GM10266 (cell line): ENCODE measurements at regions not wholly inside any gene's neighbourhood (a gene's known extent, or its start where the extent isn't known, plus 50 kb on each side); places are given as distances from the start of the nearest gene placed in this dataset.

ENCODE experiments used
- DNase-seq: peaks from one replicate; pipeline ENCODE4 v3.0.0; 2012; ENCODE audit errors: extremely low spot score
- CTCF ChIP-seq: IDR thresholded peaks from 2 replicates; pipeline ENCODE4 v1.5.1; 2012; ENCODE audit warnings: mild to moderate bottlenecking, low read depth; ENCODE audit not compliant: control insufficient read depth, insufficient read depth; ENCODE audit errors: missing control alignments

GRCh38 chr5:3033033-3033755, 281.7 kb upstream of the IRX2 start:
- DNase-seq, result no peak
- no peak for TF ChIP-seq CTCF

- DNase-seq, result no peak
- no peak for TF ChIP-seq CTCF
Observed at GRCh38 chr5:3032513-3032912, 281.0 kb upstream of the IRX2 start.

GRCh38 chr5:3031733-3032378, 280.4 kb upstream of the IRX2 start:
- TF ChIP-seq CTCF, result no peak

GRCh38 chr5:3030511-3031165, 279.2 kb upstream of the IRX2 start:
- DNase-seq, result no peak
- TF ChIP-seq CTCF, result no peak

More at GRCh38 chr5:3031733-3032378, 280.4 kb upstream of the IRX2 start:
- no peak for DNase-seq

GRCh38 chr5:3029396-3029795, 277.9 kb upstream of the IRX2 start:
- DNase-seq, result no peak
- TF ChIP-seq CTCF, result no peak

- DNase-seq, result no peak
- no peak for TF ChIP-seq CTCF
Observed at GRCh38 chr5:3027866-3028635, 276.6 kb upstream of the IRX2 start.
